ENCODE measurements at regions not wholly inside any gene's neighbourhood (a gene's known extent, or its start where the extent isn't known, plus 50 kb on each side); places are given as distances from the start of the nearest gene placed in this dataset.
"Not testable (repeated sequence)": the region's sequence is repeated elsewhere in the genome, so short reads cannot be mapped to it uniquely, and the experiment has no call there.

DNA sequence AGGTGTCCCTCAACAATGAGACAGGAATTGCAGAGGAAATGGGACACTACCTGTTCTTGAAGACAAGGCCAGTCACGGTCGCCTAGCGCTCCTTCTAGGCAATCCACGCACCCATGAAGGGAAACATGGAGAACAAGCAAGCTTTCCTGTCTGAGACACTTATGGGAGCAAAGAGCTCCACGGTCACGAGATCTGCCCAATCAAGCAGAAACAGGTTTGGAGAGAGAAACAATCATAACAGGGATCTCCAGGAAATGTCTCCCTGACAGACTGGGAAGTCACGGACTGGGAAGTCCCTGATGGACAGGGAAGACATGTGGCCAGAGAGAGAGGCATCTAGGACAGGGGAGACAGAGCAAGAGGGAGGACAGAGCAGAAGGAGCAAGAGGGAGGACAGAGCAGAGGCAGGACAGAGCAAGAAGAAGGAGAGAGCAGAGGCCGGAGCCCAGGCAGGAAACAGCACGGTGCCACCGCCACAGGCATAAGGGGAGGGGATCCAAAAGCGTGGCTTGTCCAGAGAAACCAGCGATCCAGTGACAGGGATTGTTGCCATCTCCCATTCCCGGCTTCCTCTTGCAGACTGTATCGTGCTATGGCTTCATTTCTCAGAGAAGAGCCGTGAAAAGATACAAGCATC lies 167.8 kb upstream of the ZNF337 start:
- no peaks in the 10 kb centered on the region for H3K27me3 ChIP-seq (ENCODE audit: low read depth, low read length)
- no peaks in the 10 kb centered on the region for H4K20me1 ChIP-seq (ENCODE audit: insufficient read depth, low read length)
- H3K4me1 ChIP-seq (ENCODE audit: low read length): 0 out of 2 replicates have a peak, but pooled peaks cover 2% of the 10 kb centered on the region
- H3K36me3 ChIP-seq (replicated peaks; ENCODE audit: low read depth, low read length): no peaks in the 10 kb centered on the region
- no peak overlapping the region for H3K27ac ChIP-seq (ENCODE audit: low read length)
- no peak overlapping the region for H2AFZ ChIP-seq (ENCODE audit: low read depth, low read length)
- TF ChIP-seq, protein P1, sequence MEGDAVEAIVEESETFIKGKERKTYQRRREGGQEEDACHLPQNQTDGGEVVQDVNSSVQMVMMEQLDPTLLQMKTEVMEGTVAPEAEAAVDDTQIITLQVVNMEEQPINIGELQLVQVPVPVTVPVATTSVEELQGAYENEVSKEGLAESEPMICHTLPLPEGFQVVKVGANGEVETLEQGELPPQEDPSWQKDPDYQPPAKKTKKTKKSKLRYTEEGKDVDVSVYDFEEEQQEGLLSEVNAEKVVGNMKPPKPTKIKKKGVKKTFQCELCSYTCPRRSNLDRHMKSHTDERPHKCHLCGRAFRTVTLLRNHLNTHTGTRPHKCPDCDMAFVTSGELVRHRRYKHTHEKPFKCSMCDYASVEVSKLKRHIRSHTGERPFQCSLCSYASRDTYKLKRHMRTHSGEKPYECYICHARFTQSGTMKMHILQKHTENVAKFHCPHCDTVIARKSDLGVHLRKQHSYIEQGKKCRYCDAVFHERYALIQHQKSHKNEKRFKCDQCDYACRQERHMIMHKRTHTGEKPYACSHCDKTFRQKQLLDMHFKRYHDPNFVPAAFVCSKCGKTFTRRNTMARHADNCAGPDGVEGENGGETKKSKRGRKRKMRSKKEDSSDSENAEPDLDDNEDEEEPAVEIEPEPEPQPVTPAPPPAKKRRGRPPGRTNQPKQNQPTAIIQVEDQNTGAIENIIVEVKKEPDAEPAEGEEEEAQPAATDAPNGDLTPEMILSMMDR (IDR thresholded peaks at IDR 0.05; ENCODE audit: low read depth, low read length): no peak
- no peak overlapping the region for H3K4me2 ChIP-seq (ENCODE audit: low read length)
- no peaks in the 10 kb centered on the region for H3K9me3 ChIP-seq (ENCODE audit: insufficient read depth, low read length)
- H3K79me2 ChIP-seq (ENCODE audit: low read length): no peaks in the 10 kb centered on the region
- H3K9ac ChIP-seq (ENCODE audit: low read length): no peak overlapping the region
- H3K4me3 ChIP-seq (ENCODE audit: low read length): no peak overlapping the region

DNA sequence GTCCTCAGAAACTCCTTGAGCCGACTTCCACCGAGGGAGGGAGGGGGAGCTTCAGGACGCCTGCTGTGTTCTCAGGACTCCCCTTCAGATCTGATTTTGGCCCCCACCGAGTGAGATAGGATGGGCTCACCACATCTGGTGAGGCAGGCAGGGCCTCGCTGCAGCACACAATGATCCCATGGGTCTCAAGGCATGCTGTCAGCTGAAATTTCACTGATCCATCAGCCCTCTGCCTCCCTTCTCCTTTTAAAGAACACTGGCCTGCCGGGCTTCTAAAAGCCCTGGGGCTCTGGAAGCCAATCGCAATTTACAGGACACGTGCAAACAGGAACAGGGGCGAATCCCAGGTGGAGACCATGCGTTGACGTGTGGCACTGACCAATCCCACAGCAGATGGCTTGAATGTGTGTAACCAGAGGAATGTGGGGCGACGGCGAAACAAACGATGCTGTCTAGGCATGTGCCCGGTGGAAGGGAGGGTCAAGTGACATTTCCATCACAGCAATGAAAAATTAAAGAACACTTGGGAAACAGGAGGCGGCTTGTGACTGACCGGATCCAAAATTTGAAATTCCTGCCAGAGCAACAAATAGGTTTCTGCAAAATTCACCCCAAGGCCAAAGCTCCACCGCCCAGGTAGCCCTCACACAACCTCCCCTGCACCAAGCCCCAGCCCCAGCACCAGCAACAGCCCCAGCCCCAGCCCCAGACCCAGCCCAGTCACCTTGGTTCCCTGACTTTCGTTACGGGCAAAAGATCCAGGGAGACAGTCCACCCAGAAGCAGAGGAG lies 167.1 kb upstream of the ZNF337 start:
- H4K20me1 ChIP-seq (ENCODE audit: insufficient read depth, low read length): no peaks in the 10 kb centered on the region
- H3K36me3 ChIP-seq (replicated peaks; ENCODE audit: low read depth, low read length): no peaks in the 10 kb centered on the region
- no peak for TF ChIP-seq EZH2phosphoT487 (IDR thresholded peaks at IDR 0.05; ENCODE audit: low read depth)
- TF ChIP-seq, protein P1 (IDR thresholded peaks at IDR 0.05; ENCODE audit: low read depth, low read length): no peak
- no peak overlapping the region for H3K27ac ChIP-seq (ENCODE audit: low read length)
- H3K4me3 ChIP-seq (ENCODE audit: low read length): peak overlapping the region; percentile 76
- H3K79me2 ChIP-seq (ENCODE audit: low read length): no peaks in the 10 kb centered on the region
- 0 out of 2 replicates have a peak, but pooled peaks cover 2% of the 10 kb centered on the region for H3K4me1 ChIP-seq (ENCODE audit: low read length)
- peak overlapping the region; percentile 76; the same call in 1 of the 2 replicates for H2AFZ ChIP-seq (ENCODE audit: low read depth, low read length)
- no peaks in the 10 kb centered on the region for H3K9me3 ChIP-seq (ENCODE audit: insufficient read depth, low read length)
- peak overlapping the region; percentile 71 for H3K4me2 ChIP-seq (ENCODE audit: low read length)
- no peaks in the 10 kb centered on the region for H3K27me3 ChIP-seq (ENCODE audit: low read depth, low read length)
- H3K9ac ChIP-seq (ENCODE audit: low read length): peak overlapping the region; percentile 27; the same call in 1 of the 2 replicates

DNA sequence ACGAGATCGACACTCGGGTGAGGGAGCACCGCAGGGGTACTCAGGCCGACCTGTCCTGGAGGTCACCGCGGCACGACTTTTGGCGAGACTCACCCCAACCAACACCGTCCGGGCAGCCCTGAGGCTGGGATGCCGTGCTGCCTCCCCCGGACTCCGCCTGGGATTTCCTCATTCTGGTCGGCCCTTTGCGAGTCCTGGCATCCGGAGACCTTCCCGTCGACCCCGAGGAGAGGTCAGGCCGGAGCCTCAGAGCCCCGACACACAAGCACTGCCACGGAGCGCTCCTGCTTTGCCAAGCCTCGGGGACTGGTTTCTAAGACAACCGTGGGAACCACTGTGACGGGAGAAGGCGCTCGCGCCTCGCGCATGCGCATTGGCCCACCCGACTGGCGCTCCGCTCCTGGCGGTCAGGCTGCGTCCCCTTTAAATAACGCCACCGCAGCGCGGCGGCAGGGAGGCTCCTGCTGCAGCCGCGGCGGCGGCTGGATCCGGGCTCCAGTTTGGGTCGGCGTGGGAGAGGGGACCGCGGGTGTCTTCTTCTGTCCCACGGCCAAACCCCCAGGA lies 166.4 kb upstream of the ZNF337 start:
- not testable (repeated sequence) for H3K9me3 ChIP-seq (ENCODE audit: insufficient read depth, low read length); H3K36me3 ChIP-seq (replicated peaks; ENCODE audit: low read depth, low read length); H3K27me3 ChIP-seq (ENCODE audit: low read depth, low read length); H3K79me2 ChIP-seq (ENCODE audit: low read length); H3K4me1 ChIP-seq (ENCODE audit: low read length); H4K20me1 ChIP-seq (ENCODE audit: insufficient read depth, low read length); H3K27ac ChIP-seq (ENCODE audit: low read length)
- H2AFZ ChIP-seq (ENCODE audit: low read depth, low read length): peak overlapping the region; percentile 76; the same call in 1 of the 2 replicates
- H3K4me3 ChIP-seq (ENCODE audit: low read length): peak overlapping the region; percentile 76
- peak overlapping the region; percentile 27; the same call in 1 of the 2 replicates for H3K9ac ChIP-seq (ENCODE audit: low read length)
- H3K4me2 ChIP-seq (ENCODE audit: low read length): peak overlapping the region; percentile 71

DNA sequence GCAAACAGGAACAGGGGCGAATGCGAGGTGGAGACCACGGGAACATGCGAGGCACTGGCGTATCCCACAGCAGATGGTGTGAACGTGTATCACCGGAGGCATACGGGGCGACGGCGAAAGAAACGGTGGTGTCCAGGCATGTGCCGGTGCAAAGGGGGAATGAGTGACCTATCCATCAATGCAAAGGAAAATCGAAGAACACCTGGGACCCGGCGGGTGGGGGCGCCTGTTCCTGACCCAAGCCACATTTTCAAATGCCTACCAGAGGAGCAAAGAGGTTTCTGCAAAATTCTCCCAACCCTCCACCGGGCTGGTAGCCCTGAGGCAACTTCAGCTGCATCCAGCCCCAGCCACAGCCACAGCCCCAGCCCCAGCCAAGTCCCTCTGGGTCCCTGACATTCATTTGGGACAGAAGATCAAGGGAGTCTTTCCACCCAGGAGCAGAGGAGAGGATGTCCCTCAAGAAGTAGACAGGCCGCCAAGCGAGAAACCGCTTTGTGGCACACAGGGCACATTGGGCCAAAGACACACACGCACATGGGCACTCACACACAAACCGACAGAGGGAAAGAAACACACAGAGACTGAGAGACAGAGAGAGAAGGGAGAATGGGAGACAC lies 164.0 kb upstream of the ZNF337 start:
- H3K4me2 ChIP-seq (ENCODE audit: low read length): no peak overlapping the region

More for the DNA sequence above, 164.0 kb upstream of the ZNF337 start:
- H3K79me2 ChIP-seq (ENCODE audit: low read length): no peaks in the 10 kb centered on the region
- H3K4me1 ChIP-seq (ENCODE audit: low read length): 0 out of 2 replicates have a peak, but pooled peaks cover 2% of the 10 kb centered on the region
- no peak overlapping the region for H2AFZ ChIP-seq (ENCODE audit: low read depth, low read length)
- H3K27me3 ChIP-seq (ENCODE audit: low read depth, low read length): no peaks in the 10 kb centered on the region
- H3K36me3 ChIP-seq (replicated peaks; ENCODE audit: low read depth, low read length): no peaks in the 10 kb centered on the region
- H3K4me3 ChIP-seq (ENCODE audit: low read length): no peak overlapping the region
- no peak overlapping the region for H3K27ac ChIP-seq (ENCODE audit: low read length)
- no peaks in the 10 kb centered on the region for H4K20me1 ChIP-seq (ENCODE audit: insufficient read depth, low read length)
- no peak overlapping the region for H3K9ac ChIP-seq (ENCODE audit: low read length)
- H3K9me3 ChIP-seq (ENCODE audit: insufficient read depth, low read length): no peaks in the 10 kb centered on the region
- TF ChIP-seq, protein P1 (IDR thresholded peaks at IDR 0.05; ENCODE audit: low read depth, low read length): no peak
- no peak for TF ChIP-seq EZH2phosphoT487 (IDR thresholded peaks at IDR 0.05; ENCODE audit: low read depth)

Data from OCI-LY3 (cell line).